Stomach (tissue), 4 donors: ENCODE measurements at regions not wholly inside any gene's neighbourhood (a gene's known extent, or its start where the extent isn't known, plus 50 kb on each side); places are given as distances from the start of the nearest gene placed in this dataset.

ENCODE experiments used
- EP300 ChIP-seq: sonication (generic); formaldehyde crosslinking; IDR thresholded peaks from one replicate; pipeline ENCODE4 v1.6.1; 2017; ENCODE audit warnings: antibody characterized with exemption
- POLR2AphosphoS5 ChIP-seq, 3 donors: sonication (generic); formaldehyde crosslinking; IDR thresholded peaks; one replicate each; pipeline ENCODE4 v1.6.1; 2016; ENCODE audit warnings: antibody characterized with exemption in 3 of 3
- TF ChIP-seq, protein P1 (sequence below), 7 experiments: fragments of 450-650 bp in 4 of 7; fragments of 200-600 bp in 3 of 7; sonication (generic) in 3 of 7; IDR thresholded peaks; one replicate each; pipeline ENCODE4 v1.5.1; 2016 to 2019; ENCODE audit warnings: antibody characterized with exemption in 7 of 7, control low read depth in 2 of 7, mild to moderate bottlenecking in 1 of 7

DNA sequence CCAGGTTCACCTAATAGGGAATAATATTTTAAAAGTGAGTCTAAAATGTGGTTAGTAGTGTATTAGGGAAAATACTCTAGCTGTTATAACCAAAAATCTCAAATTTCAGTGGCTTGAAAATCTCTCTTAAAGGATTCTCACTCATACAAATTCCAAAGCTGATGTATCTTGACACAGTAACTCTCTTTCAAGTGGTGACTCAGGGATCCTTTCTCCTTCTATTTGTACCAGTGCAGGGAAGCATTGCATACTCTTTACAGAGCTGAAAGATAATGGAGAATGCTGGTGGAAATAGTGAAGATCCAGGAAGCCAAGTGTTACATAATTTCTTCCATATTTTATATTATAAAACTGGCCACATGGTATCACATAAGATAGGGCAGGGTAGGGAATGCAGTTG lies 560.2 kb upstream of the CDH9 start:
- TF ChIP-seq, protein P1, sequence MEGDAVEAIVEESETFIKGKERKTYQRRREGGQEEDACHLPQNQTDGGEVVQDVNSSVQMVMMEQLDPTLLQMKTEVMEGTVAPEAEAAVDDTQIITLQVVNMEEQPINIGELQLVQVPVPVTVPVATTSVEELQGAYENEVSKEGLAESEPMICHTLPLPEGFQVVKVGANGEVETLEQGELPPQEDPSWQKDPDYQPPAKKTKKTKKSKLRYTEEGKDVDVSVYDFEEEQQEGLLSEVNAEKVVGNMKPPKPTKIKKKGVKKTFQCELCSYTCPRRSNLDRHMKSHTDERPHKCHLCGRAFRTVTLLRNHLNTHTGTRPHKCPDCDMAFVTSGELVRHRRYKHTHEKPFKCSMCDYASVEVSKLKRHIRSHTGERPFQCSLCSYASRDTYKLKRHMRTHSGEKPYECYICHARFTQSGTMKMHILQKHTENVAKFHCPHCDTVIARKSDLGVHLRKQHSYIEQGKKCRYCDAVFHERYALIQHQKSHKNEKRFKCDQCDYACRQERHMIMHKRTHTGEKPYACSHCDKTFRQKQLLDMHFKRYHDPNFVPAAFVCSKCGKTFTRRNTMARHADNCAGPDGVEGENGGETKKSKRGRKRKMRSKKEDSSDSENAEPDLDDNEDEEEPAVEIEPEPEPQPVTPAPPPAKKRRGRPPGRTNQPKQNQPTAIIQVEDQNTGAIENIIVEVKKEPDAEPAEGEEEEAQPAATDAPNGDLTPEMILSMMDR (IDR thresholded peaks at IDR 0.05), result no peak
- no peak for TF ChIP-seq POLR2AphosphoS5 (IDR thresholded peaks at IDR 0.05)
- TF ChIP-seq EP300, result no peak
